ENCODE measurements at regions not wholly inside any gene's neighbourhood (a gene's known extent, or its start where the extent isn't known, plus 50 kb on each side); places are given as distances from the start of the nearest gene placed in this dataset.

- TF ChIP-seq CTCF (IDR thresholded peaks at IDR 0.05 in 2 of 3, conservative IDR thresholded peaks at IDR 0.05 in 1 of 3; ENCODE audit: borderline replicate concordance in 1 of 3, insufficient read depth in 1 of 3, low read depth in 2 of 3, low read length in 2 of 3) (no peak), CEBPB (IDR thresholded peaks at IDR 0.05; ENCODE audit: low read depth) (no peak), EZH2phosphoT487 (IDR thresholded peaks at IDR 0.05; ENCODE audit: borderline replicate concordance) (no peak), POLR2A (IDR thresholded peaks at IDR 0.05; ENCODE audit: borderline replicate concordance, extremely low read depth, insufficient read depth, insufficient read length) (no peak), EZH2 (IDR thresholded peaks at IDR 0.05) (no peak), JUND (IDR thresholded peaks at IDR 0.05) (no peak), TCF7L2 (IDR thresholded peaks at IDR 0.05; ENCODE audit: borderline replicate concordance, extremely low read depth, insufficient read depth, insufficient read length) (no peak), ZBTB33 (IDR thresholded peaks at IDR 0.05; ENCODE audit: extremely low read depth, insufficient replicate concordance, low read length) (no peak), POLR2AphosphoS5 (IDR thresholded peaks at IDR 0.05; ENCODE audit: low read depth, low read length) (no peak), YY1 (IDR thresholded peaks at IDR 0.05; ENCODE audit: extremely low read depth, insufficient replicate concordance, low read depth, low read length) (no peak)
These were observed 440.4 kb upstream of the GHITM start for GRCh38 chr10:83698899-83699298.

Measured in HCT116 (cell line).